ENCODE measurements at regions not wholly inside any gene's neighbourhood (a gene's known extent, or its start where the extent isn't known, plus 50 kb on each side); places are given as distances from the start of the nearest gene placed in this dataset.

GRCh38 chr11:92384358-92384757 lies 159.7 kb downstream of the FAT3 start:
- WGBS (ENCODE audit: insufficient coverage, low coverage, missing lambda C conversion rate) = 0% methylated on average over 2 of the region's 2 CpGs
- intact Hi-C loops (cut with micrococcal nuclease) (no loop called here), in situ Hi-C loops (cut with MboI) (no loop called here)
- Histone ChIP-seq H3K9me1 (ENCODE audit: control insufficient read depth, insufficient read depth, low read length) (no peaks in the 10 kb centered on the region), H3K9me3 (replicated peaks; ENCODE audit: control insufficient read depth, insufficient read depth, low read depth, low read length) (no peaks in the 10 kb centered on the region), H3K9ac (ENCODE audit: insufficient read depth in 1 of 2, low read depth in 2 of 2, low read length in 2 of 2) (no peak overlapping the region), H3K4me3 (no peak overlapping the region), H2AFZ (ENCODE audit: low read depth, low read length) (no peak overlapping the region), H4K20me1 (replicated peaks; ENCODE audit: control insufficient read depth, insufficient read depth, low read length) (no peaks in the 10 kb centered on the region), H3K27ac (ENCODE audit: extremely low read depth, low read depth, low read length) (no peak overlapping the region), H3K27me3 (ENCODE audit: control insufficient read depth in 2 of 2, insufficient read depth in 2 of 2, low read length in 2 of 2) (no peaks in the 10 kb centered on the region), H3K36me3 (ENCODE audit: control insufficient read depth, insufficient read depth, low read length) (no peaks in the 10 kb centered on the region), H3K4me1 (replicated peaks in 1 of 2; ENCODE audit: control insufficient read depth in 2 of 2, insufficient read depth in 2 of 2, low read length in 2 of 2) (no peaks in the 10 kb centered on the region), H3K79me2 (ENCODE audit: control insufficient read depth, insufficient read depth, low read length) (no peaks in the 10 kb centered on the region), H3K4me2 (ENCODE audit: insufficient read depth, low read length) (no peak overlapping the region)
- ATAC-seq (no peak), FAIRE-seq (no peak), DNase-seq (ENCODE audit: extremely low read depth in 1 of 4, low spot score in 3 of 4) (no peak)
- TF ChIP-seq FOXP4 (CRISPR knock-in tag; IDR thresholded peaks at IDR 0.05; ENCODE audit: borderline replicate concordance) (no peak), EZH2 (IDR thresholded peaks at IDR 0.05; ENCODE audit: borderline replicate concordance, low read depth, low read length) (no peak), GABPA (tag; conservative IDR thresholded peaks at IDR 0.05; ENCODE audit: low read depth) (no peak), ZNF133 (CRISPR knock-in tag; IDR thresholded peaks at IDR 0.05) (no peak), KLF16 (IDR thresholded peaks at IDR 0.05) (no peak), NR2F6 (CRISPR knock-in tag; IDR thresholded peaks at IDR 0.05) (no peak), MEIS2 (IDR thresholded peaks at IDR 0.05; ENCODE audit: partially characterized antibody) (no peak)
- POLR2A ChIA-PET = no interaction called here
- BruUV-seq (replicated peaks) = no TSS peak
- CTCF ChIA-PET (ENCODE audit: low intra/inter-chr PET ratio) = no interaction called here

Data from K562 (cell line).